ENCODE measurements at regions not wholly inside any gene's neighbourhood (a gene's known extent, or its start where the extent isn't known, plus 50 kb on each side); places are given as distances from the start of the nearest gene placed in this dataset.

DNA sequence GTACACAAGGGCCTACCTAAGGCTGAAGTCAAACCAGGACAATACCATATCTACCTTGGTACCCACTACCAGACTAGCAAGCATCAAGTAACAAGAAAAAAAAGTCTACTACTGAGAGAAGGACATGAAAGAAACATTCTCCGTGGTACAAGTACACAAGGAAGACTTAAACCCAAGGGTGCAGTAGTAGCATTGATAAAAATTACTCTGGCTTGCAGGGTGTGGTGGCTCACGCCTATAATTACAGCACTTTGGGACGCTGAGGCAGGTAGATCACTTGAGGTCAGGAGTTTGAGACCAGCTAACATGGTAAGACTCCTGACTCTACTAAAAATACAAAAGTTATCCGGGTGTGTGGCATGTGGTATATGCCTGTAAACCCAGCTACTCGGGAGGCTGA lies 386.5 kb upstream of the PMFBP1 start:
- TF ChIP-seq, protein P1, sequence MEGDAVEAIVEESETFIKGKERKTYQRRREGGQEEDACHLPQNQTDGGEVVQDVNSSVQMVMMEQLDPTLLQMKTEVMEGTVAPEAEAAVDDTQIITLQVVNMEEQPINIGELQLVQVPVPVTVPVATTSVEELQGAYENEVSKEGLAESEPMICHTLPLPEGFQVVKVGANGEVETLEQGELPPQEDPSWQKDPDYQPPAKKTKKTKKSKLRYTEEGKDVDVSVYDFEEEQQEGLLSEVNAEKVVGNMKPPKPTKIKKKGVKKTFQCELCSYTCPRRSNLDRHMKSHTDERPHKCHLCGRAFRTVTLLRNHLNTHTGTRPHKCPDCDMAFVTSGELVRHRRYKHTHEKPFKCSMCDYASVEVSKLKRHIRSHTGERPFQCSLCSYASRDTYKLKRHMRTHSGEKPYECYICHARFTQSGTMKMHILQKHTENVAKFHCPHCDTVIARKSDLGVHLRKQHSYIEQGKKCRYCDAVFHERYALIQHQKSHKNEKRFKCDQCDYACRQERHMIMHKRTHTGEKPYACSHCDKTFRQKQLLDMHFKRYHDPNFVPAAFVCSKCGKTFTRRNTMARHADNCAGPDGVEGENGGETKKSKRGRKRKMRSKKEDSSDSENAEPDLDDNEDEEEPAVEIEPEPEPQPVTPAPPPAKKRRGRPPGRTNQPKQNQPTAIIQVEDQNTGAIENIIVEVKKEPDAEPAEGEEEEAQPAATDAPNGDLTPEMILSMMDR (IDR thresholded peaks at IDR 0.05), result no peak
- TF ChIP-seq POLR2A (IDR thresholded peaks at IDR 0.05), result no peak
